Renal cortex interstitium (tissue), 11 donors: ENCODE measurements at regions not wholly inside any gene's neighbourhood (a gene's known extent, or its start where the extent isn't known, plus 50 kb on each side); places are given as distances from the start of the nearest gene placed in this dataset.
"Not testable (repeated sequence)": the region's sequence is repeated elsewhere in the genome, so short reads cannot be mapped to it uniquely, and the experiment has no call there.

ENCODE experiments used
- DNase-seq, 11 donors: peaks; one replicate each; pipeline ENCODE4 v3.0.0-alpha.2; 2013; ENCODE audit warnings: low read depth in 9 of 11, low spot score in 4 of 11; ENCODE audit errors: extremely low read depth in 1 of 11

DNA sequence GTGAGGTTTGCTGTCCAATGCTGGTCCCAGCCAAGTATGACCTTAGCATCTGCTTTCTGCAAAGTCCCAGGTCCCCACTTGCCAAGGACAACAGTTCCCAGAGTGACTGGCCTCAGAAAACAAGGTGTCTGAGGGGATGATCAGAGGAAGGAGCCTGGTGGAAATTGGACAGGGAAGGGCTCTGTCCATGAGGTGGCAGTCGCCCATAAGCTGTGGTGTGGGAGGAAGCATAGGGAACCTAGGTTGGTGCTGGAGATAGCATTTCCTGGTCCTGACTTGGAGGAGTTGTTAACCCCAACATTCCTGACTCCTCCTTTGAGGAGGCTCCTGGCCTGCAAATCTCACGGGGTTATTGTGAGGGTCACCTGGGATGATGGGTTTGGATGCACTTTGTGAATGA, 77.8 kb downstream of the LIMS4 start:
- DNase-seq = not testable (repeated sequence)

DNA sequence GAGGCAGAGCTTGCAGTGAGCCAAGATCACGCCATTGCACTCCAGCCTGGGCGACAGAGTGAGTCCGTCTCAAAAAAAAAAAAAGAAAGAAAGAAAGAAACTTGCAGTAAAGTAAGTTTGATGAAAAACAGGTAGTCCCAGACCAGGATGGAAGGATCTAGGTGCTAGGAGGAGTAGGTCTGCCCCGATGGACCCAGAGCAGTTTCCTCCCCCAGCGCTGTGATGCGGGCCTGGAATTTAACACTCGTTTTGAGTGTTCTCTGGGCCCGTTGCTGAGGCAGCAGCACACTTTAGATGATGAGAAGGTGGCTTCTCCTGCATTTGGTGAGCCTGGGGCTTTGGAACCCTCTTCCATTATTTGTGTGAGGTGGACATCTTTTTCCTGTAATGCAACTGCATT, 80.2 kb downstream of the LIMS4 start:
- DNase-seq = not testable (repeated sequence)

DNA sequence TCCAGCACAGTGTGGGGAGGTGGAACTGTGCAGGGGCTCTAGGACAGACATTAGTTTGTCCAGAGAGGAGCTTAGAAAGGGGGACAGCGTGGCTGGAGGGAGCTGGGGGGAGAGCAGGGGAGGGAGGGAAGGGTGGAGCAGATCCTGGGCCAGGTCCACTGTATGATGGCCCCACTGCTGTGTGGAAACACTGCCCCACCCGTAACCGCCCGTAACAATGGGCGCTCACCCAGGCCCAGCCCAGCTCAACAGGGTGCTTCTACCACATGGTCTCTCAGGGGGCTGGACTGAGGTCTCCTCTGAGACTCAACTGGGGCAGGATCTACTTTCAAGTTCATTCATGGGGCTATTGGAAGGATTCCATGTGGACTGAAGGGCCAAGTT, 81.6 kb downstream of the LIMS4 start:
- not testable (repeated sequence) for DNase-seq

DNA sequence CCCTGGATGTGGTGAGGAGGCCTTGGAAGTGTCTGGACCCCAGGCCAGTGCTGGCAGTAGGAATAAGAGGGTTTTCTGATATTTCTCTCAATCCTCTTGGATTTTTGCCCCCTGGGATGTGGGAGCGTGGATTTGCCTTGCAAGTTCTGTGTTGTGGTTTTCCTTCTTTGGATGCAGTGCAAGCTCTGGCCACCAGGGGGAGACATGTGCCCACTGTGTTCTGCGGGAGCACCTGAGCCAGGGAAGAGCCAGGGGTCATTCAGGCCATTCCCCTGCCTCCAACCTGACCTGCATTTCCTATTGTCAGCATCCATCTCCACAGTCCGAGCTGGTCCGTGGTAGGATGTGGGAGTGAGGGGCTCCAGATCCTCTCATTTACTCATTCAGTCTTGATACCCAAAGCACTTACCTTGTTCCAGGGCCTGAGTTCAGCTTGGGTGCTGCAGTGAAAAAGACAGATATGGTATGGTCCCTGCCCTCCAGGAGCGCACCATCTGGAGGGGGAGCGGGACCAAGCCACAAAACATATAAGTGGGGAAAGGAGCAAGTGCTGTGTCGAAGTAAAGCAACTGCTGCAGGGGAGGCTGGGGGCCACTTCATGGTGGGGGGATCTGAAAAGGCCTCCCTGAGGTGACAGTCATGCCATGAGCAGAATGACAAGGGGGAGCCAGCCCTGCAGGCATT, 82.1 kb downstream of the LIMS4 start:
- not testable (repeated sequence) for DNase-seq

DNA sequence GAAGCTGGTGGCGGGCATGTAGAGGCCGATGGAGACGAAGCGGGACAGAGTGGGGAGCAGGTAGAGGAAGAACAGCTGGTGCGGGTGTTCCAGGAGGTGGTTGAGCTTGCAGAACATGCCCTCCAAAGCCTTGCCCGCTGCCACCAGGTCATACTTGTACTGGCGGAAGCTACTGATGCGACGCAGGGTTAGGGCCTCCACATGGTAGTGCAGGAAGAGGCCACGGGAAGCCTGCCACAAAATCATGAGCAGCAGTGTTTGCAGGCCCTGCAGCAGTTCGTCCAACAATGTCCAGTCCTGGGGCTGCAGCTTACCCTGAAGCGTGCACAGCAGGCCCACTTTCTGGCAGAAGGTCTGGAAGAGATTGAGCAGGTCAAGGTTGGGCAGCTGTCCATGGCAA, 85.6 kb downstream of the LIMS4 start:
- not testable (repeated sequence) for DNase-seq

DNA sequence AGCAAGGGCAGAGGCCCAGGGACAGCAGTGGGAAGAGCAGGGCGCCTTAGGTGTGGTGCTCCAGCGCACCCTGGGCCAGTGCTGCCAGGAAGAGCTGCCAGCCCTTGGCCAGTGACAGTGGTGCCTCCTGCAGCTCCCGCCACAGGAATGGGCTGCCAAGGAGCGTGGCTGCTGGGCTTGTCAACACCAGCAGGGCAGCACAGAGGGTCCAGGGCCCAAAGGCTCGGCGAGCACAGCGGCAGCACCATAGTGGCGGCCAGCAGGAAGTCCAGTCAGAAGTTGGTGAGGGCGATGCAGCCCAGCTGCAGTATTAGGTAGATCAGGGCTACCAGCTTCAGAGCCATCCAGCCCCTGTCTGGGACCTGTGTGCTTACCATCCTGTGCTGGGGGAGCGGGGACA, 86.1 kb downstream of the LIMS4 start:
- not testable (repeated sequence) for DNase-seq

DNA sequence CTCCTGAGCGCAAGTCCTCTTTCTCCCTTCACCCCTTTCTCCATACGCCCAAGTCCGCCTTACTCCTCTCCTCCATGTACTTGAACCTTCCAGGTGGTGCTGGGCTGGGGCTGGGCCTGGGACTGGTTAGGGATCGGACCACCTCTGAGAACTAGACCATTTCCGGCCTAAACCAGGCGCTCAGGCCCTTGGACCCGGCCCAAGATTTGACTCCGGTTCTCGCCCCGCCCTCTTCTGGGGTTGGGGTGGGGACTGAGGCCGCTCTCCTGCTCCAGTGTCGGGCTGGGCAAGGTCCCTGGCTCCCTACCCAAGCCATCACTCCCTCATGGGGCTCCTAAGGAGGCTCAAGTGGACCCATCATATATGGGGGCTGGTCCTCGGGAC, 87.9 kb downstream of the LIMS4 start:
- DNase-seq = not testable (repeated sequence)

DNA sequence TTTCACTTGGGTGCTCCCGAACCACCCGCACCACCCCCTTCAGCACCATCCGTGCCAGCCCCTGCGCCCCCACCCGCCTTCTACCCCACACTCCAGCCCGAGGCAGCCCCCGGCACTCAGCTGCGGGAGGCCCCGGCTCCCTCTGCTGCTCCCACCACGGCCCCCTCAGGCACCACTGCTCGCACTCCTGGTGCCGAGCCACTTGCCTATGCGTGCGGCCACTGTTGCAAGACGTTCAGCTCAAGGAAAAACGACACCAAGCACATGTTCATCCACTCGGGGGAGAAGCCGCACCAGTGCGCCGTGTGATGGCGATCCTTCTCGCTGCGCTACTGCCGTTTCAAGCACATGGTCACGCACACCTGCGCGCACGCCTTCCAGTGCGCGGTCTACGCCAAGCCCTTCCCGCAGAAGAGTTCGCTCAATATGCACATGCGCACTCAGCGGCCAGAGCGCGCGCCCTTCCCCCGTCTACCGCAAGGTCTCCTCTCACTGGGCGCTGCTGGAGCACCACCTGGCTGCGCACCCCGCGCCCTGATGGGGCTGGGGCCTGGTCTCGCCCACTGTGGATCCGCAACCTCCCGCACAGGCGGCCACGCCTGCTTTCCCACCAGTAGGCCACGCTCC, 88.4 kb downstream of the LIMS4 start:
- not testable (repeated sequence) for DNase-seq

DNA sequence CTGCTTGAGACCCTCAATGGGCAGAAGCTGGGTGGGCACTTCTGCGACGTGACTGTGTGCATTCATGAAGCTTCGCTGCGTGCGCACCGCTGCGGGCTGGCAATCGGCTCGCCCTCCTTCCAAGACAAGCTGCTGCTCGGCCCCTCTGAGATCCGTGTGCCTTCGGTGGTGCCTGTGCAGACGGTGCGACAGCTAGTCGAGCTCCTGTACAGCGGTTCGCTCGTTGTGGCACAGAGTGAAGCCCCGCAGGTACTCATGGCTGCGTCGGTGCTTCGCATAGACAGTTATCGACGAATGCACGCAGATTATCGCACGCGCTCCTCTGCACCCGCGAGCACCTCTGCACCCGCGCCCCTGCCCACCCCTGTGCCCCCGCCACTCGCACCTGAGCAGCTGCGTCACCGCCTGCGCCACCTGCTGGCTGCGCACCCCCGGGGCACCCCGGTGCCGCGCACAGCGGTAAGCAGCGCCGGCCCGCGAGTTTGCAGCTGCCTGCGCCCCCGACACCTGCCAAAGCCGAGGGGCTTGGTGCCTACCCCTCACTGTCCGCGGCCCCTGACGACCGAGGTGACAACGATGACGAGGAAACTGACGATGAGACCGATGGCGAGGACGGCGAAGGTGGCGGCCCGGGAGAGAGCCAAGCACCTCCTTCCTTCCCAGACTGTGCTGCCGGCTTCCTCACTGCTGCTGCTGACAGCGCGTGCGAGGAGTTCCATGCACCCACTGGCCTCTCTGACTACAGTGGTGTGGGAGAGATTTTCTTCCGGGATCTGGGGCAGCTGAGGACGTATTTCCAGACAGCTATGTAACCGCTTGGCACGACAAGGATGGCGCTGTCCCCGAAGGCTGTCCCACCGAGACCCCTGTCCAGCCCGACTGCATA, 89.2 kb downstream of the LIMS4 start:
- DNase-seq = not testable (repeated sequence)

DNA sequence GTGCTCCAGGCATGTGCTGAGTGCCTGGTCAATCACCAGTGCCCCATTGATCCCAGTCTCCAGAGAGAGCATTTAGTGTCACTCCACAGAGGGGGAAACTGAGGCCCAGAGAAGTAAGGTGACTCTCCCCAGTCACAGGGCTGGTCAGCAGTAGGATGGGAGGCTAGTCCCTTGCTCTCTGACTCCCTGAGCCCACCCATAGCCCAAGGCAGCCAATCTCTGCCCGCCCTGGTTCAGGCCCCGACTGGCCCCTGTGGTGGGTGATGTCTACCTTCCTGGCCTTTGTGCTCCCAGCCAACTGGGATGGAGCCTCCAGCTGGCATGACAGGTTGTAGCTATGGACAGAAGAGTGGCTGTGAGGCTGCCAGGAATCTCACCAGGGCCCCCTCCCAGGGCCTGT, 99.1 kb downstream of the LIMS4 start:
- not testable (repeated sequence) for DNase-seq

DNA sequence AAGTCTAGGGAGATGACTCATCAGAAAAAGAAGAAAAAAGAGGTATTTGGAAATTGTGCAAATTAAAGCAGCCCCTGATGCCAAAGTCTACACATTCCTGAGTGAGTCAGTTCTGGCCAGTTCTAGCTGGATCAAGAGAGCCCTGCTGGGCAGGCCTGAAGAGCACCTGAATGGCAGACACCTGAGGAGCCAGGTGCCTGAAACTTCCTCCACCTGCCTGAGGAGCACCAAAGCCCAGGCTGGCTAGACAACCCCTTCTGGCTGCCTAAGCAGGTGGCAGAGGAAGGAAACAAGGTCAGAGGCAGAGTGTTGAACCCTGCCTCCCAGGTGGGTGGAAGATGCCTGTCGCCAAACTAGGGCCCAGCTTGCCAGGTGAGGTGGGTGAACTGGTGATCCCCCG, 101.0 kb downstream of the LIMS4 start:
- DNase-seq = not testable (repeated sequence)

DNA sequence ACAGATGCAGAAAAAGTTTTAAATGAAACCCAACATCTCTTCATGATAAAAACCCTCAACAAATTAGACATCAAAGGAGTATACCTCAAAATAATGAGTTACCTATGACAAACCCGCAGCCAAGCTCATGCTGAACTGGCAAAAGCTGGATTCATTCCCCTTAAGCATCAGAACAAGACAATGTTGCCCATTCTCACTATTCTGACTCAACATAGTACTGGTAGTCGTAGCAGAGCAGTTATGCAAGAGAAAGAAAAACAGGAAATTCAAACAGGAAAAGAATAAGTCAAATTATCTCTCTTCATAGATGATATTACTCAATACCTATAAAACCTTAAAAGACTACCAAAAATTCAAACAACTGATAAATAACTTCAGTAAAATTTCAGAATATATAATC, 115.0 kb downstream of the LIMS4 start:
- not testable (repeated sequence) for DNase-seq

DNA sequence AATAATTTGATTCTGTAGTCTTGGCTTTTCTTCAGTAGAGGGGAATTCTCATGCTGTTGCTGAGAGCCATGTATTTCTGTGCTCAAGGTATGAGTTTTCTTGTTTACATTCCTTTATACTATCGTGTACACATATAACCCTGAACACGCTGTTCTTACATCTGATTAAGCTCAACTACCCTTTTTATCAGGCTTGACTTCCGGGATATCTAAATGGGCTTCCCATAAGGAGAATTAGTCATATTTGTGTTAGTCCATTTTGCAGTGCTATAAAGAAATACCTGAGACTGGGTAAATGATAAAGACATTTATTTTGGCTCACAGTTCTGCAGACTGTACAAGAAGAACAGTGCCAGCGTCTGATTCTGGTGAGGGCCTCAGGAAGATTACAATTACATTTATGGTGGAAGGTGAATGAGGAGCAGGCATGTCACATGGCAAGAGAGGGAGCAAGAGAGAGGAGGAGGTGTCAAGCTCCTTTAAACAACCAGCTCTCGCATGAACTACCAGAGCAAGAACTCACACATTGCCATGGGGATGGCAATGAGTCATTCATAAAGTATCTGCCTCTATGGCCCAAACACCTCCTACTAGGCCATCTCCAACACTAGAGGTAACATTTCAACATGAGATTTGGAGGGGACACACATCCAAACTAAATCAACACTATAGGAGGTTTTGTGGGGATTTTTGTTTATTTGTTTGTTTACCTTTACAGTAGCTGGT, 118.2 kb downstream of the LIMS4 start:
- DNase-seq = not testable (repeated sequence)

DNA sequence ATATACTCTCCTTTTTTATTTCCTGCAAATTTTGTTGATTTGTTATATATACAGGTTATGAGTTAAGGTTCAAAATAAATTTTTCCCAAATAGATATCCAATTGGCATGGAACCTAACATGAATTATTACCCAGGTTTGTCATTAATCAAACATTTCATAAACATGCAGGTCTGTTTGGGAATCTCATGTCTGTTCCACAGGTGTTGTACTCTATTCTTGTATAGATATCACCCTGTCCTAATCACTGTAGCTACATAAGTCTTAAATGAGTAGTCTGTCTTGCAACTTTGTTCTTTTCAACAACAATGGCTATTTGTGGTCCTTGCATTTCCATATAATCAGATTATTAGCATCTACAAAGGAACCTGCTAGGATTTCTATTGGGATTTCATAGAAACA, 121.9 kb downstream of the LIMS4 start:
- not testable (repeated sequence) for DNase-seq

DNA sequence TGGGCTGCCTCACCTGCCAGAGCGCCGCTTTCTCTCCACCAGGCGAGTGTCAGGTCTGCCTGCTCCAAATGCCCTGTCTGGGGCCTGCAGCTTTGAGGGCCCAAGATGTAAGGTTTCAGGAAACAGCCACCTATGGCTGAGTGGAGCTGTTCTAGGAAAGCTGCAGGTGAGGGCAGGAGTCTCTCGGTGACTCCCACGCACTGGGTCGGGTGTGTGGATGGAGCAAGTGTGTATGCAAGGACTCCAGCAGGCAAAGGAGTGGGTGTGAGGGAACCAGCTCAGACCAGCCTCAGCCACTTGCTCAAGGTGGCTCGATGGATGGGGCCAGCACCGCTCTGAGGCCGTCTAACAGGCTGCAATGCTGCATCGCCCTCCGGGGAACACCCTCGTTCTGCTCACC, 123.7 kb downstream of the LIMS4 start:
- not testable (repeated sequence) for DNase-seq

DNA sequence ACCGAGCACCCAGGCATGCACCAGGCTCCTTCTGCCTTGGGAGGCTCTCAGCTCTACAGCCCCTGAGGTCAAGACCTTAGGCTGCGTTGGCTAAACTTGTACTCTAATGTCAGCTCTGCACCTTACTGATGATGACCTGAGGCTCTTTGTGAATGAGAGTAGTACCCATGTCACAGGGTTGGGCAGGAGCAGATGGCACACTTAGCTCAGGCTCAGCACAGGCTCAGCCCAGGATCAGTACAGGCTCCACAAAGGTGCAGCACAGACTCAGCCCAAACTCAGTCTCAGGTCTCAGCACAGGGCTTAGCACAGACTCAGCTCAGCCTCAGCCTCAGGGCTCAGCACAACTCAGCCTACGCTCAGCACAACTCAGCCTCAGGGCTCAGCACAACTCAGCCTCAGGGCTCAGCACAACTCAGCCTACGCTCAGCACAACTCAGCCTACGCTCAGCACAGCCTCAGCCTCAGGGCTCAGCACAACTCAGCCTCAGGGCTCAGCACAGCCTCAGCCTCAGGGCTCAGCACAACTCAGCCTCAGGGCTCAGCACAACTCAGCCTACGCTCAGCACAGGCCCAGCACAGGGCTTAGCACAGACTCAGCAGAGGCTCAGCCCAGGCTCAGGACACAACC, 128.1 kb downstream of the LIMS4 start:
- DNase-seq = not testable (repeated sequence)

DNA sequence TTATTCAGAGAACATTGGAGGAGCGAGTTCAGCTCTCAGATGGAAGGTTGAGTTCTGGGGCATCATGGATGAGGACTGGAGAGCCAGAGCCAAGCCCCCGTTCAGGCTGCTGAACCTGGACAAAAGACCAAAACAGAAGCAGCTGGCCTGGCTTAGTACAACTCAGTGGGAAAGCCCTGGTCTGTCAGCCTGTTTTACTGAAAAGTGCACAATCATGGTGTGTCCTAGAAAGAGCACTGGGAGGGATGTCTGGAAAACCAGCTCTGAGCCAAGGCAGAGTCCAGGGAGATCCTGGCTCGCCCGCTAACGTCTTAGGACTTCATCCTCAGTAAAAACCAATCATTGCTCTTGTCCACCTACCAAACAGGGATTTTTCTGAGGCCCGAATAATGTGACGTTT, 129.7 kb upstream of the MTLN start:
- not testable (repeated sequence) for DNase-seq

DNA sequence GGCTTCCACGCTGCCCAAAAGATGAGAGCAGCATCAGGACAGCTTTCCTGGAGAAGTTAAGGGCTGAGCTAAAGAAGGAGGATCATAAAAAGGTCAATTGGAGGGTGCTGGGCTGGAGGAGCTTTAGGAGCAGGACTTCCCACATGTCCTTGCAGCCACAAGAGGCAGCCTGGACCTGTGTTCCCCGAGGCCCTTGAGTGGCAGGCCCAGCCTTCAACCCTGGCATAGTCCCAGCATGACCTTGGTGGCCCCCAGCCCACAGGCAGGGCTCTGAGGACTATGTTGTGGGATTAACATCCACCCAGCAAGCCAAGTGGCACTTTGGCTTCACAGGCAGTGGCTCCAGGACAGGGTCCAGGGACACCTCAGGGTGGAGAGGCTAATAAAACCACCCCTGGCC, 126.8 kb upstream of the MTLN start:
- not testable (repeated sequence) for DNase-seq
